ENCODE measurements at regions not wholly inside any gene's neighbourhood (a gene's known extent, or its start where the extent isn't known, plus 50 kb on each side); places are given as distances from the start of the nearest gene placed in this dataset.

DNA sequence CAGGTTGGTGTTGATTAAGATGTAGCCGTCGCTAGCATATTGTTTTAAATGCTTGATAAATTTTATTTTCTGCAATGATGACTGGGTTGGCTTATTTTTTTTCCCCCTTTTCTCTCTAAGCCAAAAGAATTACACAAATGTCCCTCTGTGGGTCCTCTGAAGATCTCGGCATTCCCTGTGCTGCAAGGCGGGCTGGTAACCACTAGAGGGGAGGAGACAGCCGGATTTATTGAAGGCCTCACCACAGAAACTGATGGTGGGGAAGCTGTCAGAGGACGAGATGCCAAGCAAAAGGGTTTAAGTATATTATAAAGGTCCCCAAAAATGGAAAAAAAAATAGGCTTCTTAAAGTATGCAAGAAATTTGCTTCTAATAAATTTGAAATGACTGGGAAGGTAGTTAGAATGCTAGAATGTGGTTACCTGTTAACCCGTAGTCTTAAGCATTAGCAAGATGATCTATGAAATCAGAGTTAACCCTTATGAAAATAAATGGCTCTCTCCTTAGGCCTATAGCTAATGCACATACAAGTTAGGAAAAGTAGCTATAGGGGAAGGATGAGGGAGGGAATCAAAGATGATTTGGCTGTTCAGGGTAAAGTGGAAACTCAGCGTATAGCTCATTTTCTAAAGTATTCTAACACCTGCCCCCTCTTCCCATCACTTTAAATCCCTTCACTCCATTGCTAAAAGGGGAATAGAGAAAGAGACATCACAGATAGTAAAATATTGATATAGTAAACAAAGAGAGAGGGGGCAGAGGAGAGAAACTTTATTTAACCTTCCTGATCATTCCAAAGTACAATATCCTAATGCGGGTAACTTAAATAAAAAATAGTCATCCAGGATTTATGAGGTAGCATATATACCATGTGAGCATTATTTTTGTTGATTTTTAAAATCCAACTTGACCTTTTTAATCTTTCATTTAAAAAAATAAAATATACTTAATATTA is 894.5 kb upstream of the POU3F3 start:
- DNase-seq, result no peak

GRCh38 chr2:103960129-103960513 is 893.8 kb upstream of the POU3F3 start:
- DNase-seq, result no peak

- no peak for DNase-seq
These were observed 893.0 kb upstream of the POU3F3 start for GRCh38 chr2:103960951-103961350.

DNA sequence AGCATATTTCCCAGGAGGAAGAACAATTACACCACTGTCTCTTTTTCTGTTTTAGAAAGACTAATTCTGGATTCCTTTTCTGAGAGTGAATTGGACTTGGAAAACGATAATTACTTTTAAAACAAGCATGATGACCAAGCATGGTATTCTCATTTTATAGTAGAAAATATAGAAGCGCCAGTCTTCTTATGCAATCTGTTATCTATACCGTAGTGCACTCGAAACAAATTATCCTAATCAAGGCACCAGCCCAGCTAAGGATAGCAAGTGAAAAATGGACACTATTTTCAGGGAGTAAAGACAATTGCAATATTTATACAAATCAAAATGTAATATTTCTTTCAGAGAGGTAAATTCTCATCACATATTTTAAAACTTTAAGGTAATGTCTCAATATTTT is 892.1 kb upstream of the POU3F3 start:
- no peak for DNase-seq

DNA sequence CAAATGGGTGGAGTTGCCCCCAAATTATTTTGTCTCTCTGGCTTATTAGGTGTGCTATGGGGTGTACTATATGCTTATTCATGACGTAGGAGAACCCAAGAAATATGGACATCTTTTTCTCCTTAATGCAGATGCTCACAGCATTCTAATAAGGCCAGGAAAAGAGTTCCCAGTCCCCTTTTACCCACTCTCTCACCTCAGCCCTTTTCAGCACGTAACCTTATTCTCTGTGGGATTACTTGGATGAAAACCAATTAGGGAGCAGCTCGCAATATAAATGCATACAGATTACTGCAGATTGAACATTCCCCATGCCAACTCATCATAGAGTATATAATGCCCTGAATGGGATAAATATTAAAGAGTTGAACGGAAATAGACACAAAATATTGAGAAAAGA is 891.2 kb upstream of the POU3F3 start:
- no peak for DNase-seq

DNA sequence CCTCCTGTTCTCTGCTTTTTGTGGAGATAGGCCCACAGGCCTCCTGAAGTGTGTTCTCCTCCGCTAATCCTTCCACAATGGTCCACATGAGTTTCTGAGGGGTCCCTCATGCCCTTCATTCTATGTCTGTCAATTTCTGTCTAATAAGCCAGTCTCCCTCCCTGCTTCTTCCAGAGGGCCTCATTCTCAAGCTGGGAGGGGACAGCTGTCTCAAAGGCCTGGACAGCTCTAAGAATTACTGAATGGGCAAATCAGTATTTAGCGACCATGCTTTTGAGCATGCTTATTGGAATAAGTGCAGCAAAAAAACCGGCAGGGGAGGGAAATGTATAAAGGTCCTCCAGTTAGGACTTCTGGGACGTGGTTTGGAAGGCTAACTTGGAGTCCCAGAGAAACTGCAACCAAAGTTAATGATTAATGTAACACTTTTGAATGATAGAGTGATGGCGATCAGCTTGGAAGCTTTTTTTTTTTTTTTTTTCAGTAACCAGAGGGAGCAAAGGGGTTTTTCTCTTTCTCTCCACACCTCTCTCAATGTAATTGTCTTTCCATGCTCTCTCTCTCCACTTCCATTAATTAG is 890.7 kb upstream of the POU3F3 start:
- DNase-seq, result no peak

GRCh38 chr2:103977241-103977640 is 876.7 kb upstream of the POU3F3 start:
- no peak for DNase-seq

DNA sequence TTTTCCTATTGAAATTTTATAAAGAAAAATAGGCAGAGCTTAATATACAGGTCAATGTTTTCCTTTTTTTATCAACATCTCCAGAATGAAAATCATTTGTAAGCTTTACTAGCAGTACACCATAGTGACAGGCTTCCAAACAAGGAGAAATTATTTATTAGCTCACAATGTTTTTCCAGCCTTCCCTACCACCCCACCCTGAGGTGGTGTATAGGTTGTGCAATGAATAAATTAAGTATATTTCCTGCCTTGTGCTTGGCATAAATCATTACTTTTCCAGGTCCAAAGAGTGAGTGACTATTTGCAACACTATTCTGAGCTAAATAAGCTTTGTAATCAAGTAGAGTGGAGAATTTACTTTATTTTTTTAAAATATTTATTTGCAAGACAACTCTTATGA is 876.2 kb upstream of the POU3F3 start:
- DNase-seq, result no peak

- DNase-seq, result no peak
These were observed 873.5 kb upstream of the POU3F3 start for GRCh38 chr2:103980401-103980800.

DNA sequence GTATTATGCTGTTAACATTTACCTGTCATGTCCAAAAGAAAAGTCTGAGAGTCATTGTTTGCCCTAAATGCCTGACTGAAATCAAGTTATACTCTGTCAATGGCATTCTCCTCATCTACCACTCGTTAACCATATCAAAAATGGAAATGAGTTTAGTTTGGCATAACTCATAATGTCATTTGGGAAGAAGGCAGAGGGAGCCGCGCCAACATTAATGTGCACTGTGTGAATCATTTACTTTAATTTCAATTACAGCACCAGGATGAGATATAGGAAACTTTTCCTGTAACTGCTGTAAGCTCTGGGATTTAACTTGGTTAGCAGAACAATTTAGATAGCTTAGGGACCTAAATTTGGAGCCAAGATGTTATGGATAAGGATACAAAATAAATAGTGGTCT is 871.2 kb upstream of the POU3F3 start:
- DNase-seq, result no peak

DNA sequence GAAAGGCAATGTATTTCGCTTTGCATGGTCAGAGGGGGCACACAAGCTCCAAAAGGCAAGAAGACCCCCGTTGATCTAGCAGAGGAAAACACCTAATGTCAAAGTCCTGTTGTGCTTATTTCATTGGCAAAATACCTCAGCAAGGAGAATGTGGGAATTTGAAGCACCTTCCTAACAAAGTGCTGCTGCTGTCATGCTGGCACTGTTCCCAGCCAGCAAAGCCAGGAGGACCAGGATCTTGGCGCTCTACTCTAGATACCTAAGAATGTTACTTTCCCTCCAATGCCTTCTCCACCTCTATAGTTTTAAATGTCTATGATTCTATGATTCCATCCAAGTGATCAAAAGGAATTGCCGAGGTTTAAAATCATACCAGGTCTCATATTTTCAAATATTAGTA is 867.9 kb upstream of the POU3F3 start:
- no peak for DNase-seq

- no peak for DNase-seq
These were observed 862.3 kb upstream of the POU3F3 start for GRCh38 chr2:103991591-103991990.

DNA sequence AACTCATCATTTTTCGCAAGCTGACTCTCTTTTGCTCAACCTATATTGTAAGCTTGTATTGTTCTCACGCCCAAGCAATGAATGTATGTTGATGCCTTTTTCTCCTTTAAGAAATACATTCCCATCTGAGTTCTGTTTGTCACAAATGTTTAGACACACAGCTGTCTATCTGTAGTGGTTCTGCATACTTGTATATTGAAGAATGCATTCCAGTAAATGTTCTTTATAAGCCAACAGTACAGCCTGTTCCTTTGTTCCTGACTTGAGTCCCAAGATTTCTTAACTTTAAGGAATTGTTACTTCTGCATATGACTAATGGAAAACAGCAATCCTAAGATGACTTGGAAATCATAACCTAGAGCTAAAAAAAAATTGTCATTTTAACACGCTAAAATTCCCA is 849.1 kb upstream of the POU3F3 start:
- DNase-seq, result no peak

DNA sequence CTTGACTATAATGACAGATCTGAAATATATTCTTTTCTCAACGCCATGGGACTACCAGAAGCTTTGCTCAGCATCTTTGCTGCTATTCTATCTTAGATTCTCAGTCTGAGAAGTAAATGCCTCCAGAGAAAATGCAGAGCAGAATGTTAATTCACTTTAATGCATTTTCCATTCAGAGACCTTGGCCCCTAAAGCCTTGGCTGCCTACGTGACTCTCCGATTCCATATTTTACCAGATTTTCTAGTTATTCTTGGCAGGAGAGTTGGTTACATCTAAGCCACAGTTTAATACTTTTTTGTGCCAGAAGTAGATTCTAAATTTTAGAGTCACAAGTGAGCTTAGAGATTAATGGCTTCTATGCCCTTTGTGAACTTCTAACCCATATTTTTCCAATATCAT is 837.1 kb upstream of the POU3F3 start:
- DNase-seq, result no peak

- DNase-seq, result no peak
These were observed 830.6 kb upstream of the POU3F3 start for GRCh38 chr2:104023306-104023705.

- DNase-seq, result no peak
These were observed 830.1 kb upstream of the POU3F3 start for GRCh38 chr2:104023765-104024164.

DNA sequence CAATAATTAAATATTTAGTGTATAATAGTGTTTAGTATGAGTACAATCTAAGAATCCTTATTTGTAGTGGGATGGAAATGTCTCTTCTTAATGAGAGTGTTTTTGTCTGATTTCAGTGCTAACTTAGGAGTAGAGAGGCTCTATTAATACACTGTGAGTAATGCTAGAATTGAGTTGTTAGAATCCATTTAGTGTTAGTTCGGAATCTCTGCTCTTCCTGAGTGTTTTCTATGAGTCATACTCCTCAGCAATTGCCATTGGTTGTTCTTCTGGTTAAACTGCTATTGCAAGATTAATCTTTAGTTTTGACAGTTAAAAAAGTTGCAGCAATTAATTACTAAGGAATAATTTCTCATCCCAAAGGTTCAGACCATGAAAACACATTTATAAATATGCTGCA is 828.6 kb upstream of the POU3F3 start:
- DNase-seq, result no peak

DNA sequence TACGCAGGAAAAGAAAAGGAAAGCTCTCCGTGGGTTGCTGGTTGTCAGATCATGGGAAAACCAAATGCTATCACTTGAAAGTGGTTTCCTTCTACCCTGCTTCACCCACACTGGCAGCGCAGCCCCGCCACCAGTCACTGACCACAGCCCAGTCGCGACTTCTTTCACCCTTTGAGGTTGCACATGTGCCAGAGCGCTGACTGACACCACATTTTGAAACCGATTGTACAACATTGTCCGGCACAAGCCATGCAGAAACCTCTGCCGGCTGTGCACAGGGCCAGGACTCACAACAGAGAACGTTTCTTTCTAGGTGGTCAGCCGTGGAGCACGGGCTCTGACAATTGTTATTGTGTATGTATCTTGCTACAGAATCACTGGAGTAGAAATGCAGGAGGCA is 827.2 kb upstream of the POU3F3 start:
- no peak for DNase-seq

GRCh38 chr2:104027321-104027720 is 826.6 kb upstream of the POU3F3 start:
- DNase-seq, result no peak

GRCh38 chr2:104028061-104028460 is 825.9 kb upstream of the POU3F3 start:
- DNase-seq, result no peak

- no peak for DNase-seq
These were observed 820.5 kb upstream of the POU3F3 start for GRCh38 chr2:104033399-104033798.

DNA sequence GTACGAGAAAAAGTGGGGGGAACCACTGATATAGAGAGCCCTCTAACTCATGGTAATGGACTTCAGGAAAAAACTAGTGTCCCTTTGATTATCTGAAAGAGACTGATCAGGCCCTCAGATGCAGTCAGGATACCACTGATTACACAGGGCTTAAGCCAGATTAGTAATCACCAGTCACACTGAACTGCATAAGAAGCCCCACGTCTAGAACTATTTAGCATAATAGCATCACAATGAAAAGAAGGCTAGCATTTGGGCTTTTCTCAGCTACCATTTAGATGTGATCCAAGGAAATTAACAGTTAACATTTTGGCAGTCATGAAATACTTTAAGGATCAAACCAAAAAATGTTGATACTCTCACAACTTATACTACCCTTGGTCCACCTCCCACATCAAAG is 813.1 kb upstream of the POU3F3 start:
- DNase-seq, result no peak

GRCh38 chr2:104041351-104041750 is 812.6 kb upstream of the POU3F3 start:
- DNase-seq, result no peak

DNA sequence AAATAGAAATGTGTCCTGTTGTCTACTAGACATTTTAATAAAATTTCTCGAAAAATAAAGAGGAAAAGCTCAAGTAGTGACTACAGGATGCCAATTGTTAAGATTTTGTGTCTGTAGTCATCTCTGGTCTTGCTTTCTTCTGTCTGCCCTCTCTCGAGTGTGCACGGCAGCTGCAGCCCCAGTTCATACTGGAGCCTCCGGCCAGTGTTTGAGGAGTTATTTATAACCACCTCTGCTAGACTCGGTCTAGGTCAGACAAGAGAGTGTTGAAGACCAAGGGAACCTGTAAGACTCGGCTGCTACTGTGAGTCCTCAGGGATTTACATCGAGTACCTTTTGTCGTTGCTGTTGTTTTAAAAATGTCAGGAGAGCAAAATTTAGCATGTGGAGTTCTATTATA is 810.1 kb upstream of the POU3F3 start:
- no peak for DNase-seq

DNA sequence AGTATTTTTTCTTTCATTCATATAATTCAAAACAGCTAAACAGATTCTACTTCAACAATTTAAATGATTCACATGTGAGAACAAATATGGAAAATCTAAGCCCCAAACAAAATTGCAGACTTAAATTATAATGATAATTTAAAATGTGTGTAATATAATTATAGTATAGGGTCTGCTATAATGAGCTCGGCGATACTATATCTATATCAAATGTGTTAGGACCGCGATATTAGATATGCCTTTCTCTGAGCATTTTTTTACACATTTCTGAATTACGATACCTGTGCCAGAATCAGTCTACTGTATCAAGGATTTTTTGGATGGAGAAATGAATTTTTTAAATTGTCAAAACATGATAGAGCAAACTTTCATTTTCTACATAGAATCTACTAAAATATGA is 808.8 kb upstream of the POU3F3 start:
- DNase-seq, result no peak
